T1000 (cell line): ENCODE measurements at regions not wholly inside any gene's neighbourhood (a gene's known extent, or its start where the extent isn't known, plus 50 kb on each side); places are given as distances from the start of the nearest gene placed in this dataset.
"Not testable (repeated sequence)": the region's sequence is repeated elsewhere in the genome, so short reads cannot be mapped to it uniquely, and the experiment has no call there.

Experiments used
- DNase-seq: peaks from one replicate; lab custom pipeline; 2025; ENCODE audit warnings: mixed read lengths; lab: John Stamatoyannopoulos, UW

DNA sequence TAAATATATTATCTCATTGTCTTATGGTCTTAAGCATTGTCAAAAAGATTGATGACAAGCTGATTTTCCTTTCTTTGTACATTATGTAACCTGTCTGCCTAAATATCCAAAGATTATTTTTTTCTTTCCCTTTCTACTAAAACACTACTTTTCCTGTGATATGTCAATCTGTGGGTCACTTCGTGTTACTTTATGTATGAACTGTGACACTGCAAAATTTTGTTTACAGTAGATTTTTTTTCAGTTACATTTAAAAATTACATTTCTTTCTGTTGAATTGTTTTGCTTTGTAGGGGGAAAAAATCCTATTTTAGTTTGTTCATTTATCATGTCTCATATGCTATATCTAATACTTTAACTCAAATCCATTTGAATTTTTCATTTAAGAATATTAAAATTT, 392.3 kb upstream of the ATXN7L3B start:
- DNase-seq: no peak

DNA sequence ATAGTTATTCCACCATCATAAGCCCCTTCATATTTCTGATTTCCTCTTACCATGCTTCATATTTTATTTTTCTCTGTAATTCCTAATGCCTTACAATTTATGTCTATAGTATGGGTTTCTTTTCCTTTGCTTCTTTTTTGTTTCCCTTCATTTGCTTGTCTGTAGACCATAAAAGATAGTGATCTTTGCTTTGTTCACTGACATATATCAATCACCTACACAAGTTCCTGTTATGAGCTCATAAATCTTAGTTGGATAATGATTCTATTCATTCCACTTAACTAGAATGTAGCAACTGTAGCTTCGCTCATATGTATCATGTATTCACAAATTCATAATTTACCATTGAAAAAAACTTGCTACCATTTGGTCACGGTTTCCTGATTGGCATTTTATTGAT, 388.8 kb upstream of the ATXN7L3B start:
- no peak for DNase-seq

- no peak for DNase-seq
Measured at GRCh38 chr12:74152370-74152769, 385.3 kb upstream of the ATXN7L3B start.

DNA sequence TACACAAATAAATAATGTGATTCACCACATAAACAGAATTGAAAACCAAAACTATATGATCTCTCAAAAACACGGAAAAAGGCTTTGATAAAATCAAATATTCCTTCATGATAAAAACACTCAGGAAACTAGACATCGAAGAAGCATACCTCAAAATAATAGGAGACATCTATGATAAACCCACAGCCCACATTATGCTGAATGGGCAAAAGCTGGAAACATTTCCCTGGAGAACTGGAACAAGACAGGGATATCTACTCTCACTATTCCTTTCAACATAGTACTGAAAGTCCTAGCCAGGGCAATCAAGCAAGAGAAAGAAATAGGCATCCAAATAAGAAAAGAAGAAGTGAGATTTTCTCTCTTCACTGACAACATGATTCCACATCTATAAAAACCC, 371.5 kb upstream of the ATXN7L3B start:
- DNase-seq: no peak

- no peak for DNase-seq
Measured at GRCh38 chr12:74169607-74170006, 368.0 kb upstream of the ATXN7L3B start.

- no peak for DNase-seq
Measured at GRCh38 chr12:74170645-74171477, 366.8 kb upstream of the ATXN7L3B start.

- no peak for DNase-seq
Measured at GRCh38 chr12:74171478-74171909, 366.1 kb upstream of the ATXN7L3B start.

DNA sequence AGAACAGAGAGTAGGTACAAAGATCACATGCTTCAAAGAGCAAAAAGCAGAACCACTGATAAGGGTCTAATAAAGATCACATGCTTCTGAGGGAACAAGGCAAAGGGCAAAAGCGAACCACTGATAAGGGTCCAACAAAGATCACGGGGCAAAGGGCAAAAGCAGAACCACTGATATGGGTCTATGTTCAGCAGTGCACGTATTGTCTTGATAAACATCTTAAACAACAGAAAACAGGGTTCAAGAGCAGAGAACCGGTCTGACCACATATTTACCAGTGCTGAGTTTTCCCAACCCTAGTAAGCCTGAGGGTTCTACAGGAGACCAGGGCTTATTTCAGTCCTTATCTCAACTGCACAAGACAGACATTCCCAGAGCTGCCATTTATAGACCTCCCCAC, 362.7 kb upstream of the ATXN7L3B start:
- DNase-seq: not testable (repeated sequence)

DNA sequence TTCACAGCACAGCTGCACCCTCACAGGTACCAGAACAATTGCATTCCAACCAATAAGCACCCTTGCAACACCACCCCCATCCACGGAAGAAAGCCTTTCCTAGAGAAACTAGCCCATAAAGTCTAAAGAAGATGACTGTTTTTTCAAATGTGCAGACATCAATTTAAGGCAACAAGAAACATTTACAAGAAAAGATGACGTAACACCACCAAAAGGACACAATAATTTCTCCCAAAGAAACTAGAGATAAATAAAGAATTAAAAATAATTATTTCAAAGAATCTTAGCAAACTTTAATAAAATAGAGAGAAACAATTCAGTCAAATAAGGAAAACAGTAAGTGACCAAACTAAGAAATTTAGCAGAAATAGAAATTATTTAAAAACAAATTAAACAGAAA, 352.3 kb upstream of the ATXN7L3B start:
- no peak for DNase-seq

DNA sequence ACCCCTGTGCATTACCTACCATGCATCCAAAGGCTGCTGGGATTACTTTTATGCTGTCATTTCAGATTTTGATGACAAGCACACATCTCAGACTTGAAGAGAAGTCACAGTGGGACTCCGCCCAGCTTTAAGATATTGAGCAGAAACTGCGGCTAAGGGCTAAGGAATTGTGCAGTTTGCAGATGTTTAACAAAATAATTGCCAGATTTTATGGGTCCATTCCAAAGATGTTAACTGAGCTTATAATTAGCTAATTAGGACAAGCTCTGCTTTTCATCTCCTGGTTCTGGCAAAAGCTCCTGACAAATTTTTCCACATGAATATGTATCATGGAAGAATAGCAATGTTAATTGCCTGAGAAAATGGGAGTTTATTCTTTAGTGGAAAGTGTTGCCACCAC, 344.4 kb upstream of the ATXN7L3B start:
- DNase-seq: no peak

DNA sequence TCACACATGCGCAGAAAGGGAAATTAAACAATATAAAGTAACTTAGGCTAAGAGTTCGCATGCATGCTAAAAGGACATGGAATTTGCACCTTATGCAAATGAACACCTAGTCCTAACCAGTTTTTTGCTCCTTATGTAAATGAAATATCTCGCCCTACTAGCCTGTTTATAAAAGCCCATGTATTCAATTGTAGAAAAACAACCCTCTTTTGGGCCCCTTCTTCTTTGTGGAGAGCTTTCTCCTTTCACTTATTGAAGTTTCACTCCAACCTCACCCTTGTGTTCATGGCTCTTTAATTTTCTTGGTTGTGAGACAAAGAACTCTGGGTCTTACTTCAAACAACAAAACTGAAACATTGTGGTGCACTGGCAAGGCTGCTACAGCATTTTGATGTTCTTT, 333.4 kb upstream of the ATXN7L3B start:
- no peak for DNase-seq

DNA sequence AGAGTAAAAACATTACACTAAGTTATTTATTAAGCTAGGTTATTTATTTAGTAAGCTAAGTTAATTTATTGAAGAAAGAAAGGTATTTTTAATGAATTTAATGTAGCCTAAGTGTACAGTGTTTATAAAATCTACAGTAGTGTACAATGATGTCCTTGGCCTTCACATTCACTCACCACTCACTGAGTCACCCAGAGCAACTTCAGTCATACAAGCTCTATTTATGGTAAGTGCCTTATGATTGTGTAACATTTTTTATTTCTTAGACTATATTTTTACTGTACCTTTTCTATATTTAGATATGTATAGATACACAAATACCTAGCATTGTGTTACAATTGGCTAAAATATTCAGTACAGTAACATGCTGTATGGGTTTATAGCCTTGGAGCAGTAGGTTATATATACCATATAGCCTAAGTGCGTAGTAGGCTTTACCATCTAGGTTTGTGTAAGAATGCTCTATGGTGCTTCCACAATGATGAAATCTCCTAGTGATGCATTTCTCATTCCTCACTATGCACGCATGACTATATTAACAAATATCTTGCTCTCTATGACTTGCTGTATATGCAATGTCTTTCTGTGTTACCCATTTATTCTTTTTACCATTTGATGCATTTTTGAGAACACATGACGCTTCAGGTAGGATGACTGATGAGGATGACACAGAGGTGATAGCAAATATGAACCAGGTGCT, 309.6 kb upstream of the ATXN7L3B start:
- no peak for DNase-seq

- DNase-seq: no peak
Measured at GRCh38 chr12:74229671-74230070, 308.0 kb upstream of the ATXN7L3B start.

DNA sequence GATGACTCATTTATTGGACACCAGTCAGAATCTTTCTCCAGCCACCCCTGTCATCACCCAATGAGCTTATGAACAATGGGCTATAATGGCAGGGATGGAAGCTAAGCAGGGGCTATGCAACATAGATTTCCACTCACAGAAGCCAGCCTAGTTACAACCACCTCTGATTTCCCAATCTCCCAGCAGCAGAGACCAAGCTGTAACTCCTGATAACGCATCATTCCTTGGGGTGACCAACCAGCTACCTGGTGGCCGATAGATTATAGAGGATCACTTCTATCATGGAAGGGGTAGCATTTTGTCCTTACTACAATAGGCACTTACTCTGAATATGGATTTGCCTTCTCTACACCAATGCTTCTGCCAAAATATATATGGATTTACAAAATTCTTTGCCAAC, 302.3 kb upstream of the ATXN7L3B start:
- no peak for DNase-seq

- no peak for DNase-seq
Measured at GRCh38 chr12:74241341-74241740, 296.3 kb upstream of the ATXN7L3B start.

DNA sequence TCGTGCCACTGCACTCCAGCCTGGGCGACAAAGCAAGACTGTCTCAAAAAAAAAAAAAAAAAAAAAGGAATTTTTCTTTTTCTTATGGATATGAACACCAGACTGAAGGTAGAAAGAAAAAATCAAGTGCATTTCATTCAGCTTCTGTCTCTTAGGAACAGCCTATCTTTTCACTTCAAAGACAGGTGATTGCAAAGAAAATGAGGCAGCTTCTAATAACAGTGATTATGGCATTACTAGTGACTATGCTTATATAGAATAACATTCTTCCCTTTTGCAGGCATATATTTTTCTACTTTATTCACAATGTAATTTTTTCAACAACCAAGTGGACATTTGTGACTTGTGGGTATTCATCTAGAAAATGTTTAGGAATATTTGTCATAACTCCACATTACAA, 295.5 kb upstream of the ATXN7L3B start:
- DNase-seq: no peak

- DNase-seq: no peak
Measured at GRCh38 chr12:74245458-74245857, 292.2 kb upstream of the ATXN7L3B start.

DNA sequence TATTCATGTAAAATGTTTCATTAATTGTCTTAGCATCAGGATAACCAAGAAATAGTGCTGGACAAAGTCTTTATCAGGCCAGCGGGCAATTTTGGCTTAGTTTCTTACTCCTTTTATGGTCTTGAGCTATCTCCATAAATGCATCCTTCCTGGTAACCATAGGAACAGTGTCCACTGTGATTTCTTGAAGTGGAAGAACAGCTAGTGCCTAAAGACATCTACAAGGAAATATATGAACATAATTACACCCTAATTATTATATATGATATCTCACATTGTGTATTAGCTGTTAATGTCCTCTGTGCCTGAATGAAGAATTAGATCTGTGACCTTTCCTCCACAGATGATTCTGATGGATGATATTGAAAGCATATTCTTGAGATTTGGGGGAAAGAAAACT, 286.7 kb upstream of the ATXN7L3B start:
- DNase-seq: no peak

GRCh38 chr12:74253826-74254225, 283.8 kb upstream of the ATXN7L3B start:
- not testable (repeated sequence) for DNase-seq

GRCh38 chr12:74254784-74255183, 282.9 kb upstream of the ATXN7L3B start:
- no peak for DNase-seq

DNA sequence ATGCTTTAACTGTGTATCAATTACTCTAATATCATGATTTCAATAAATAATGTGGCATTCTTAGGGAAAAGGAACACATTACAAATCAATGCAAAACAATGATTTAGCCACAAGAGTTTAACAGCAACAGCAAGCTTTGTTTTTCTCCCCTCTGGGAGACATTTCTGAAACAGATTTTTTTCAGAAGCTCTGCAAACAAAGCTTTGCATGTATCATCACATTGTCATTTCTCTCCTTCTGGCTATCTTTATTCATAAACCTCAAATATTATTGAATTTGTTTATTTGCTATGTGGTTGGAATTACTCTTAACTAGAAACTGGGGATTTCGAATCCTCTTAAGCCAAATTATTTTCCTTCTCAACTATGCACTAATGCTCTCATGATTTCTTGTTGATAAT, 278.4 kb upstream of the ATXN7L3B start:
- DNase-seq: no peak

- no peak for DNase-seq
Measured at GRCh38 chr12:74264692-74265091, 272.9 kb upstream of the ATXN7L3B start.

DNA sequence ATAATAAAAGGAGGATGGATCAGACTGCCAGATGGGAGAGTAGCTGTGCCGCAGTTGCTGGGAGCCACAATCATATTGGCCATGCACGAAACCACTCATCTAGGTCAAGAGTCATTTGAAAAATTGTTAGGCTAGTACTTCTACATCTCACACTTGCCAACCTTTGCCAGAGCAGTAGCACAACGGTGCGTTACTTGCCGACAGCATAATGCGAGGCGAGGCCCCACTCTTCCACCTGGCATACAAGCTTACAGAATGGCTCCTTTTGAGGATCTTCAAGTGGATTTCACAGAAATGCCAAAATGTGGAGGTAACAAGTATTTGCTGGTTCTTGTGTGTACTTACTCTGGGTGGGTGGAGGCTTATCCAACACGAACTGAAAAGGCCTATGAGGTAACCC, 268.3 kb upstream of the ATXN7L3B start:
- DNase-seq: not testable (repeated sequence)
